PC-9 (cell line): ENCODE measurements at regions not wholly inside any gene's neighbourhood (a gene's known extent, or its start where the extent isn't known, plus 50 kb on each side); places are given as distances from the start of the nearest gene placed in this dataset.

ENCODE experiments used
- BruUV-seq: library from RNA; stranded (reverse); fragments of 400-500 nt; replicated peaks from 2 replicates; lab custom pipeline; 2021; lab: Mats Ljungman, UMichigan
- CTCF ChIA-PET: fragments of 300-600 bp; sonication (Branson Sonifier 250); formaldehyde crosslinking; loops from one replicate; lab custom pipeline; 2022; ENCODE audit warnings: antibody characterized with exemption; lab: Charles Lee
- POLR2A ChIA-PET: fragments of 300-600 bp; sonication (Branson Sonifier 250); formaldehyde crosslinking; loops from one replicate; lab custom pipeline; 2022; ENCODE audit warnings: antibody characterized with exemption; ENCODE audit not compliant: unreplicated experiment; lab: Charles Lee
- DNase-seq, 2 experiments: peaks; one replicate each; pipeline versions ENCODE4 v3.0.0 to v3.0.0-alpha.2; 2015 to 2022; ENCODE audit warnings: mixed read lengths in 1 of 2
- H2AFZ ChIP-seq: fragments of 200-600 bp; sonication (generic); 2 replicates; pipeline ENCODE4 v1.8.1; 2017; ENCODE audit warnings: antibody characterized with exemption
- H3F3A ChIP-seq: fragments of 200-600 bp; sonication (generic); 2 replicates; pipeline ENCODE4 v1.8.1; 2017; ENCODE audit warnings: antibody characterized with exemption, mild to moderate bottlenecking, low read depth; ENCODE audit not compliant: insufficient read depth
- H3K27ac ChIP-seq: fragments of 200-600 bp; sonication (generic); 2 replicates; pipeline ENCODE4 v1.6.1; 2016; ENCODE audit warnings: mixed run types
- H3K27me3 ChIP-seq: fragments of 200-600 bp; sonication (generic); 2 replicates; pipeline ENCODE4 v1.6.1; 2016; ENCODE audit warnings: low read depth, mixed run types; ENCODE audit not compliant: insufficient read depth
- H3K36me3 ChIP-seq: fragments of 200-600 bp; sonication (generic); 2 replicates; pipeline ENCODE4 v1.6.1; 2016; ENCODE audit warnings: low read depth, mixed run types
- H3K4me1 ChIP-seq: fragments of 200-600 bp; sonication (generic); replicated peaks from 2 replicates; pipeline ENCODE4 v1.6.1; 2016; ENCODE audit warnings: mixed run types; ENCODE audit not compliant: insufficient read depth
- H3K4me2 ChIP-seq: fragments of 200-600 bp; sonication (generic); 2 replicates; pipeline ENCODE4 v1.6.1; 2017; ENCODE audit warnings: mixed run types
- H3K4me3 ChIP-seq: fragments of 200-600 bp; sonication (generic); 2 replicates; pipeline ENCODE4 v1.6.1; 2016; ENCODE audit warnings: mixed run types
- H3K79me2 ChIP-seq: fragments of 200-600 bp; sonication (generic); 2 replicates; pipeline ENCODE4 v1.6.1; 2017; ENCODE audit warnings: low read depth, mixed run types
- H3K9me2 ChIP-seq: fragments of 200-600 bp; sonication (generic); 2 replicates; pipeline ENCODE4 v1.8.1; 2017; ENCODE audit warnings: mild to moderate bottlenecking; ENCODE audit not compliant: insufficient read depth
- H3K9me3 ChIP-seq: fragments of 200-600 bp; sonication (generic); 2 replicates; pipeline ENCODE4 v1.8.1; 2016; ENCODE audit warnings: low read depth; ENCODE audit not compliant: insufficient read depth
- H4K20me1 ChIP-seq: fragments of 200-600 bp; sonication (generic); 2 replicates; pipeline ENCODE4 v1.8.1; 2017; ENCODE audit not compliant: insufficient read depth
- CTCF ChIP-seq: fragments of 200-600 bp; sonication (generic); conservative IDR thresholded peaks from 2 replicates; pipeline ENCODE4 v1.6.1; 2017; ENCODE audit warnings: mixed run types, antibody characterized with exemption, mild to moderate bottlenecking, moderate library complexity
- EZH2 ChIP-seq: fragments of 200-600 bp; sonication (generic); IDR thresholded peaks from 2 replicates; pipeline ENCODE4 v1.8.0; 2017; ENCODE audit warnings: antibody characterized with exemption, low read depth
- intact Hi-C: fragments of 100-400 bp; cut with micrococcal nuclease; formaldehyde crosslinking; loops from one replicate; pipeline ENCODE4 v1.10.0; 2022; ENCODE audit not compliant: unreplicated experiment

GRCh38 chr21:28729887-28730286, 262.8 kb downstream of the LTN1 start:
- H3F3A ChIP-seq: no peaks in the 10 kb centered on the region
- no peak overlapping the region for H3K4me3 ChIP-seq
- H3K9me2 ChIP-seq: no peaks in the 10 kb centered on the region
- ChIA-PET CTCF (no interaction called here), POLR2A (no interaction called here)
- H3K36me3 ChIP-seq: no peaks in the 10 kb centered on the region
- H2AFZ ChIP-seq: no peak overlapping the region
- no peak overlapping the region for H3K27ac ChIP-seq
- no TSS peak for BruUV-seq
- TF ChIP-seq CTCF: no peak
- TF ChIP-seq EZH2: no peak
- no peaks in the 10 kb centered on the region for H3K27me3 ChIP-seq
- H3K4me1 ChIP-seq: no peaks in the 10 kb centered on the region
- no peak overlapping the region for H3K4me2 ChIP-seq
- no peak for DNase-seq
- no peaks in the 10 kb centered on the region for H3K79me2 ChIP-seq
- H4K20me1 ChIP-seq: no peaks in the 10 kb centered on the region
- 0 out of 2 replicates have a peak, but pooled peaks cover 3% of the 10 kb centered on the region for H3K9me3 ChIP-seq
- intact Hi-C loops: no loop called here

GRCh38 chr21:28727809-28728208, 264.9 kb downstream of the LTN1 start:
- ChIA-PET CTCF (no interaction called here), POLR2A (no interaction called here)
- H3K9me2 ChIP-seq: no peaks in the 10 kb centered on the region
- intact Hi-C loops: no loop called here
- no peaks in the 10 kb centered on the region for H3K9me3 ChIP-seq
- no peak overlapping the region for H2AFZ ChIP-seq
- no peaks in the 10 kb centered on the region for H3K79me2 ChIP-seq
- no peak overlapping the region for H3K4me2 ChIP-seq
- H3K27me3 ChIP-seq: no peaks in the 10 kb centered on the region
- H3K36me3 ChIP-seq: no peaks in the 10 kb centered on the region
- no peak overlapping the region for H3K27ac ChIP-seq
- BruUV-seq: no TSS peak
- no peak for TF ChIP-seq EZH2
- no peak for TF ChIP-seq CTCF
- no peak overlapping the region for H3K4me3 ChIP-seq
- no peaks in the 10 kb centered on the region for H3F3A ChIP-seq
- H3K4me1 ChIP-seq: no peaks in the 10 kb centered on the region
- no peak for DNase-seq
- no peaks in the 10 kb centered on the region for H4K20me1 ChIP-seq

DNA sequence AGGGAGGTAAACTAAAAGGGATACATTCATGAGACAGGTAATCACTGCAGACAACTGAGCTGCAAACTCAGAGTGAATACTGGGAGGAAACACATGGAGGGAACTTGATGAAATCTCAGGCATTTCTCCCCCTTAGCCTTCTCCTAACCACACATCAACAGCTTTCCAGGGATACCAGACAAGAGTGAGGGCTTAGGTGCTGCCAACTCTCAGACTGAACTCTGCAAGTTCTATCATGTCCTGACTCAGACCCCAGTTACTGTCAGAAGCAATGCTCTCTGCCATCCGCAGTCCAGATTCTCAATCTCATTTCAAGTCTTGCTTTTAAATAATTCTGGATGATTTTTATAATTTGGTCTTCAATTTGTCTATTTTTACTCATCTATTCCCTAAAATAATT, 267.3 kb downstream of the LTN1 start:
- Histone ChIP-seq H3F3A (no peaks in the 10 kb centered on the region), H4K20me1 (no peaks in the 10 kb centered on the region), H3K36me3 (no peaks in the 10 kb centered on the region), H3K4me1 (no peaks in the 10 kb centered on the region), H3K79me2 (no peaks in the 10 kb centered on the region), H3K27me3 (no peaks in the 10 kb centered on the region), H3K27ac (no peak overlapping the region), H3K9me3 (no peaks in the 10 kb centered on the region), H3K9me2 (no peaks in the 10 kb centered on the region), H3K4me3 (no peak overlapping the region), H3K4me2 (no peak overlapping the region), H2AFZ (no peak overlapping the region)
- BruUV-seq: no TSS peak
- CTCF ChIA-PET: no interaction called here
- DNase-seq: no peak
- intact Hi-C loops: no loop called here
- POLR2A ChIA-PET: no interaction called here
- TF ChIP-seq CTCF (no peak), EZH2 (no peak)
